ENCODE measurements at regions not wholly inside any gene's neighbourhood (a gene's known extent, or its start where the extent isn't known, plus 50 kb on each side); places are given as distances from the start of the nearest gene placed in this dataset.

- TF ChIP-seq TAF1 (IDR thresholded peaks at IDR 0.05; ENCODE audit: low read depth, low read length) (no peak), CTCF (IDR thresholded peaks at IDR 0.05; ENCODE audit: control extremely low read depth in 1 of 3, insufficient read depth in 1 of 3, low read depth in 1 of 3, low read length in 3 of 3) (no peak), BRCA1 (IDR thresholded peaks at IDR 0.05; ENCODE audit: low read depth, low read length) (no peak), KDM1A (IDR thresholded peaks at IDR 0.05; ENCODE audit: borderline replicate concordance, low read length) (no peak)
Observed at GRCh38 chr11:80899381-80899780, 1458.6 kb upstream of the TENM4 start.

All from H1 (cell line).